GM21723 (cell line): ENCODE measurements at regions not wholly inside any gene's neighbourhood (a gene's known extent, or its start where the extent isn't known, plus 50 kb on each side); places are given as distances from the start of the nearest gene placed in this dataset.
"Not testable (repeated sequence)": the region's sequence is repeated elsewhere in the genome, so short reads cannot be mapped to it uniquely, and the experiment has no call there.

Experiments
- ATAC-seq: cut with Tn5 transposase; IDR thresholded peaks from one replicate; pipeline ENCODE4 v1.9.1; 2021; ENCODE audit warnings: mild to moderate bottlenecking, moderate library complexity; ENCODE audit not compliant: unreplicated experiment

GRCh38 chr15:93954985-93955571 lies 276.3 kb upstream of the MCTP2 start:
- ATAC-seq: no peak

- no peak for ATAC-seq
Observed at GRCh38 chr15:93948726-93949125, 282.6 kb upstream of the MCTP2 start.

GRCh38 chr15:93943586-93943985 lies 287.8 kb upstream of the MCTP2 start:
- ATAC-seq: no peak

GRCh38 chr15:93942269-93942694 lies 289.1 kb upstream of the MCTP2 start:
- ATAC-seq: no peak

GRCh38 chr15:93941697-93942096 lies 289.7 kb upstream of the MCTP2 start:
- no peak for ATAC-seq

GRCh38 chr15:93940226-93940625 lies 291.1 kb upstream of the MCTP2 start:
- no peak for ATAC-seq

GRCh38 chr15:93932164-93932776 lies 299.1 kb upstream of the MCTP2 start:
- ATAC-seq: peak; percentile 91

- no peak for ATAC-seq
Observed at GRCh38 chr15:93929375-93930094, 301.8 kb upstream of the MCTP2 start.

GRCh38 chr15:93920204-93920603 lies 311.2 kb upstream of the MCTP2 start:
- no peak for ATAC-seq

- ATAC-seq: not testable (repeated sequence)
Observed at GRCh38 chr15:93918801-93919200, 312.6 kb upstream of the MCTP2 start.

GRCh38 chr15:93917181-93917580 lies 314.2 kb upstream of the MCTP2 start:
- ATAC-seq: no peak

- no peak for ATAC-seq
Observed at GRCh38 chr15:93913871-93914270, 317.5 kb upstream of the MCTP2 start.

- no peak for ATAC-seq
Observed at GRCh38 chr15:93913310-93913709, 318.1 kb upstream of the MCTP2 start.

GRCh38 chr15:93900476-93901400 lies 330.6 kb upstream of the MCTP2 start:
- ATAC-seq: no peak

GRCh38 chr15:93899817-93900216 lies 331.5 kb upstream of the MCTP2 start:
- no peak for ATAC-seq

GRCh38 chr15:93897377-93897776 lies 334.0 kb upstream of the MCTP2 start:
- no peak for ATAC-seq

GRCh38 chr15:93895976-93896770 lies 335.2 kb upstream of the MCTP2 start:
- no peak for ATAC-seq

- ATAC-seq: no peak
Observed at GRCh38 chr15:93894438-93895036, 336.8 kb upstream of the MCTP2 start.

- no peak for ATAC-seq
Observed at GRCh38 chr15:93887151-93887550, 344.2 kb upstream of the MCTP2 start.

GRCh38 chr15:93882779-93883178 lies 348.6 kb upstream of the MCTP2 start:
- ATAC-seq: no peak
